ENCODE measurements at regions not wholly inside any gene's neighbourhood (a gene's known extent, or its start where the extent isn't known, plus 50 kb on each side); places are given as distances from the start of the nearest gene placed in this dataset.
A peak's percentile ranks its signal among the peaks of the same experiment; 100 is the strongest.

GRCh38 chr11:33549483-33549882, 151.1 kb downstream of the C11orf91 start:
- Mint-ChIP-seq H3K4me3 (no peak overlapping the region), H3K9me3 (no peaks in the 10 kb centered on the region), H3K27me3 (no peaks in the 10 kb centered on the region), H3K27ac (no peak overlapping the region), H3K4me1 (ENCODE audit: unreplicated experiment) (no peaks in the 10 kb centered on the region), H3K36me3 (no peaks in the 10 kb centered on the region)
- no peak for TF ChIP-seq CTCF (conservative IDR thresholded peaks at IDR 0.05)
- DNase-seq (ENCODE audit: extremely low spot score, unreplicated experiment), result no peak

GRCh38 chr11:33545931-33546330, 154.7 kb downstream of the C11orf91 start:
- H3K27me3 Mint-ChIP-seq, result peaks cover 12% of the 10 kb centered on the region
- H3K4me1 Mint-ChIP-seq (ENCODE audit: unreplicated experiment), result no peaks in the 10 kb centered on the region
- no peak overlapping the region for H3K27ac Mint-ChIP-seq
- no peak for DNase-seq (ENCODE audit: extremely low spot score, unreplicated experiment)
- H3K9me3 Mint-ChIP-seq, result no peaks in the 10 kb centered on the region
- no peak for TF ChIP-seq CTCF (conservative IDR thresholded peaks at IDR 0.05)
- peaks cover 3% of the 10 kb centered on the region for H3K36me3 Mint-ChIP-seq
- H3K4me3 Mint-ChIP-seq, result no peak overlapping the region

- peaks cover 12% of the 10 kb centered on the region for H3K27me3 Mint-ChIP-seq
Observed at GRCh38 chr11:33544593-33545373, 155.8 kb downstream of the C11orf91 start.

GRCh38 chr11:33543823-33544222, 156.8 kb downstream of the C11orf91 start:
- TF ChIP-seq CTCF (conservative IDR thresholded peaks at IDR 0.05), result no peak
- Mint-ChIP-seq H3K4me1 (ENCODE audit: unreplicated experiment) (no peaks in the 10 kb centered on the region), H3K27ac (no peak overlapping the region), H3K9me3 (no peaks in the 10 kb centered on the region), H3K27me3 (peaks cover 15% of the 10 kb centered on the region), H3K36me3 (peaks cover 3% of the 10 kb centered on the region), H3K4me3 (no peak overlapping the region)
- DNase-seq (ENCODE audit: extremely low spot score, unreplicated experiment), result no peak

More at GRCh38 chr11:33544593-33545373, 155.8 kb downstream of the C11orf91 start:
- Mint-ChIP-seq H3K9me3 (no peaks in the 10 kb centered on the region), H3K4me3 (no peak overlapping the region), H3K4me1 (ENCODE audit: unreplicated experiment) (no peaks in the 10 kb centered on the region), H3K36me3 (peaks cover 3% of the 10 kb centered on the region), H3K27ac (no peak overlapping the region)
- TF ChIP-seq CTCF (conservative IDR thresholded peaks at IDR 0.05), result no peak
- DNase-seq (ENCODE audit: extremely low spot score, unreplicated experiment), result no peak

GRCh38 chr11:33542921-33543320, 157.7 kb downstream of the C11orf91 start:
- Mint-ChIP-seq H3K27me3 (peaks cover 15% of the 10 kb centered on the region), H3K36me3 (peaks cover 3% of the 10 kb centered on the region), H3K27ac (no peak overlapping the region), H3K4me1 (ENCODE audit: unreplicated experiment) (no peaks in the 10 kb centered on the region), H3K9me3 (no peaks in the 10 kb centered on the region), H3K4me3 (no peak overlapping the region)
- TF ChIP-seq CTCF (conservative IDR thresholded peaks at IDR 0.05), result peak; percentile 72
- DNase-seq (ENCODE audit: extremely low spot score, unreplicated experiment), result no peak
